Fibroblast of lung (primary cell): ENCODE measurements at regions not wholly inside any gene's neighbourhood (a gene's known extent, or its start where the extent isn't known, plus 50 kb on each side); places are given as distances from the start of the nearest gene placed in this dataset.
"Not testable (repeated sequence)": the region's sequence is repeated elsewhere in the genome, so short reads cannot be mapped to it uniquely, and the experiment has no call there.

Experiments used
- DNase-seq, 2 donors: peaks; one replicate each; pipeline versions ENCODE4 v3.0.0 to v3.0.0-alpha.2; 2010; ENCODE audit warnings: low read depth in 2 of 2
- H2AFZ ChIP-seq: 2 replicates; pipeline ENCODE4 v1.5.1; 2012; ENCODE audit warnings: low read length, control low read depth, inconsistent platforms
- H3K27ac ChIP-seq: 2 replicates; pipeline ENCODE4 v1.5.1; 2011; ENCODE audit warnings: low read length, control low read depth; ENCODE audit not compliant: insufficient read depth
- H3K27me3 ChIP-seq: 2 replicates; pipeline ENCODE4 v1.5.1; 2011; ENCODE audit warnings: mild to moderate bottlenecking, low read length; ENCODE audit not compliant: control insufficient read depth, insufficient read depth
- H3K36me3 ChIP-seq: 2 replicates; pipeline ENCODE4 v1.5.1; 2011; ENCODE audit warnings: low read length; ENCODE audit not compliant: control insufficient read depth, insufficient read depth
- H3K4me1 ChIP-seq: 2 replicates; pipeline ENCODE4 v1.5.1; 2011; ENCODE audit warnings: low read length; ENCODE audit not compliant: control insufficient read depth, insufficient read depth; ENCODE audit errors: extremely low read depth
- H3K4me2 ChIP-seq: 2 replicates; pipeline ENCODE4 v1.5.1; 2011; ENCODE audit warnings: low read length, control low read depth; ENCODE audit not compliant: insufficient read depth; ENCODE audit errors: extremely low read depth
- H3K4me3 ChIP-seq, 4 experiments: fragments of 200-600 bp in 1 of 4; sonication (generic) in 1 of 4; replicated peaks in 1 of 4; 2 replicates each; pipeline ENCODE4 v1.5.1; 2011 to 2016; ENCODE audit warnings: low read length in 4 of 4, low read depth in 3 of 4, mild to moderate bottlenecking in 3 of 4, control low read depth in 2 of 4, inconsistent platforms in 1 of 4, mixed read lengths in 1 of 4; ENCODE audit not compliant: insufficient read depth in 1 of 4; ENCODE audit errors: control extremely low read depth in 1 of 4
- H3K79me2 ChIP-seq: 2 replicates; pipeline ENCODE4 v1.5.1; 2012; ENCODE audit warnings: mild to moderate bottlenecking, low read length, inconsistent platforms; ENCODE audit not compliant: control insufficient read depth, insufficient read depth
- H3K9ac ChIP-seq: 2 replicates; pipeline ENCODE4 v1.5.1; 2011; ENCODE audit warnings: mild to moderate bottlenecking, low read length, control low read depth; ENCODE audit not compliant: insufficient read depth
- H3K9me3 ChIP-seq: 2 replicates; pipeline ENCODE4 v1.5.1; 2012; ENCODE audit warnings: low read depth, low read length; ENCODE audit not compliant: control insufficient read depth, insufficient read depth
- H4K20me1 ChIP-seq: 2 replicates; pipeline ENCODE4 v1.5.1; 2011; ENCODE audit warnings: low read length; ENCODE audit not compliant: control insufficient read depth, insufficient read depth; ENCODE audit errors: extremely low read depth
- CTCF ChIP-seq, 2 donors: IDR thresholded peaks in 1 of 2; conservative IDR thresholded peaks in 1 of 2; 1 replicate in 1 of 2; 2 replicates in 1 of 2; pipeline ENCODE4 v1.5.1; 2011 to 2012; ENCODE audit warnings: low read length in 2 of 2, control low read depth in 1 of 2, inconsistent platforms in 1 of 2, low read depth in 1 of 2, mild to moderate bottlenecking in 1 of 2
- EZH2 ChIP-seq: IDR thresholded peaks from 2 replicates; pipeline ENCODE4 v1.5.1; 2012; ENCODE audit warnings: low read length, control low read depth, mild to moderate bottlenecking; ENCODE audit errors: missing control alignments

GRCh38 chr13:61275736-61276135 is 139.9 kb downstream of the PCDH20 start:
- H3K9ac ChIP-seq: no peak overlapping the region
- DNase-seq: no peak
- H3K27me3 ChIP-seq: no peaks in the 10 kb centered on the region
- no peaks in the 10 kb centered on the region for H3K4me1 ChIP-seq
- no peaks in the 10 kb centered on the region for H4K20me1 ChIP-seq
- no peaks in the 10 kb centered on the region for H3K9me3 ChIP-seq
- H3K27ac ChIP-seq: no peak overlapping the region
- no peaks in the 10 kb centered on the region for H3K36me3 ChIP-seq
- TF ChIP-seq CTCF (conservative IDR thresholded peaks at IDR 0.05 in 1 of 2, IDR thresholded peaks at IDR 0.05 in 1 of 2; ENCODE audit: low read depth in 1 of 2, low read length in 2 of 2): no peak
- no peak for TF ChIP-seq EZH2
- no peak overlapping the region for H3K4me3 ChIP-seq
- no peak overlapping the region for H3K4me2 ChIP-seq
- no peaks in the 10 kb centered on the region for H3K79me2 ChIP-seq
- no peak overlapping the region for H2AFZ ChIP-seq

- DNase-seq: no peak
- H3K4me1 ChIP-seq: no peaks in the 10 kb centered on the region
- H3K9ac ChIP-seq: no peak overlapping the region
Measured at GRCh38 chr13:61275251-61275650, 140.4 kb downstream of the PCDH20 start.

GRCh38 chr13:61266896-61267295 is 148.8 kb downstream of the PCDH20 start:
- H3K27ac ChIP-seq, H3K9me3 ChIP-seq, H3K4me2 ChIP-seq: not testable (repeated sequence)

More at GRCh38 chr13:61275251-61275650, 140.4 kb downstream of the PCDH20 start:
- no peak for TF ChIP-seq EZH2
- TF ChIP-seq CTCF (conservative IDR thresholded peaks at IDR 0.05 in 1 of 2, IDR thresholded peaks at IDR 0.05 in 1 of 2; ENCODE audit: low read depth in 1 of 2, low read length in 2 of 2): no peak
- Histone ChIP-seq H2AFZ (no peak overlapping the region), H4K20me1 (no peaks in the 10 kb centered on the region), H3K4me2 (no peak overlapping the region), H3K79me2 (no peaks in the 10 kb centered on the region), H3K36me3 (no peaks in the 10 kb centered on the region), H3K9me3 (no peaks in the 10 kb centered on the region), H3K27ac (no peak overlapping the region), H3K4me3 (no peak overlapping the region), H3K27me3 (no peaks in the 10 kb centered on the region)

More at GRCh38 chr13:61266896-61267295, 148.8 kb downstream of the PCDH20 start:
- H3K4me1 ChIP-seq, DNase-seq, H3K4me3 ChIP-seq, H3K79me2 ChIP-seq, H3K36me3 ChIP-seq, H4K20me1 ChIP-seq, H2AFZ ChIP-seq, H3K27me3 ChIP-seq, H3K9ac ChIP-seq: not testable (repeated sequence)
